ENCODE measurements at regions not wholly inside any gene's neighbourhood (a gene's known extent, or its start where the extent isn't known, plus 50 kb on each side); places are given as distances from the start of the nearest gene placed in this dataset.

- DNase-seq (ENCODE audit: low read depth) (peak; percentile 58), FAIRE-seq (no peak)
- H3K4me3 ChIP-seq (ENCODE audit: low read depth, low read length): no peak overlapping the region
- H3K36me3 ChIP-seq (ENCODE audit: control insufficient read depth, insufficient read depth, low read length): no peaks in the 10 kb centered on the region
- TF ChIP-seq, protein P1, sequence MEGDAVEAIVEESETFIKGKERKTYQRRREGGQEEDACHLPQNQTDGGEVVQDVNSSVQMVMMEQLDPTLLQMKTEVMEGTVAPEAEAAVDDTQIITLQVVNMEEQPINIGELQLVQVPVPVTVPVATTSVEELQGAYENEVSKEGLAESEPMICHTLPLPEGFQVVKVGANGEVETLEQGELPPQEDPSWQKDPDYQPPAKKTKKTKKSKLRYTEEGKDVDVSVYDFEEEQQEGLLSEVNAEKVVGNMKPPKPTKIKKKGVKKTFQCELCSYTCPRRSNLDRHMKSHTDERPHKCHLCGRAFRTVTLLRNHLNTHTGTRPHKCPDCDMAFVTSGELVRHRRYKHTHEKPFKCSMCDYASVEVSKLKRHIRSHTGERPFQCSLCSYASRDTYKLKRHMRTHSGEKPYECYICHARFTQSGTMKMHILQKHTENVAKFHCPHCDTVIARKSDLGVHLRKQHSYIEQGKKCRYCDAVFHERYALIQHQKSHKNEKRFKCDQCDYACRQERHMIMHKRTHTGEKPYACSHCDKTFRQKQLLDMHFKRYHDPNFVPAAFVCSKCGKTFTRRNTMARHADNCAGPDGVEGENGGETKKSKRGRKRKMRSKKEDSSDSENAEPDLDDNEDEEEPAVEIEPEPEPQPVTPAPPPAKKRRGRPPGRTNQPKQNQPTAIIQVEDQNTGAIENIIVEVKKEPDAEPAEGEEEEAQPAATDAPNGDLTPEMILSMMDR (IDR thresholded peaks at IDR 0.05; ENCODE audit: insufficient read depth, low read length, severe bottlenecking): peak; percentile 72
- no peaks in the 10 kb centered on the region for H3K27me3 ChIP-seq (ENCODE audit: control insufficient read depth, insufficient read depth, low read length)
These were observed 1109.3 kb upstream of the B3GALT2 start for GRCh38 chr1:194295685-194296084.

DNA sequence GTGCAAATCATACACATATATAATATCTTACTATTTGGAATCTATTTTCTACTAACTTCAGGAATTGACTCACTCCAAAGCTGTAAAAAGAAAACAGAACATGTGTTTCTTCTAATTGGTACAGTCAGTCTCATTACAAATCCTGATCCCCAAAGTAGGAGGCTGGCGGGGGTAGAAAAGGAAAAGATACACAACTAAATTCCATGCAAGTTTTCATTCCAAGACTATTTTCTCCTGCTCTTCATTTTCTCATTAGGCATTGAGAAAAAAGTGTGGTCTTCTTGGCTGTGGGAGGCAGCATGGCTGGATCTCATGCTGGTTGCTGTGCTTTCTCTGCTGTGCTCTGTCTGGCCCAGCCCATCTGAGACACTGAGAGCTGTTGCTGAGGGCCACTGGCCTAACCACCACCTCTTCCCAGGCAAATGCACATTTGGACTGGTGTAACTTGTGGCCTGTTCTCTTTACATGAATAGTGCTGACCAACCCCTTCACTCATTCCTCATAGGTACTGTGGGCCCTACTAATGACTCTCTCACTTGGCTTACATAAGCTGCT, 1107.5 kb upstream of the B3GALT2 start:
- FAIRE-seq (no peak), DNase-seq (ENCODE audit: low read depth) (no peak)
- Histone ChIP-seq H3K4me3 (ENCODE audit: low read depth, low read length) (no peak overlapping the region), H3K36me3 (ENCODE audit: control insufficient read depth, insufficient read depth, low read length) (no peaks in the 10 kb centered on the region), H3K27me3 (ENCODE audit: control insufficient read depth, insufficient read depth, low read length) (no peaks in the 10 kb centered on the region)
- TF ChIP-seq, protein P1 (IDR thresholded peaks at IDR 0.05; ENCODE audit: insufficient read depth, low read length, severe bottlenecking): no peak

DNA sequence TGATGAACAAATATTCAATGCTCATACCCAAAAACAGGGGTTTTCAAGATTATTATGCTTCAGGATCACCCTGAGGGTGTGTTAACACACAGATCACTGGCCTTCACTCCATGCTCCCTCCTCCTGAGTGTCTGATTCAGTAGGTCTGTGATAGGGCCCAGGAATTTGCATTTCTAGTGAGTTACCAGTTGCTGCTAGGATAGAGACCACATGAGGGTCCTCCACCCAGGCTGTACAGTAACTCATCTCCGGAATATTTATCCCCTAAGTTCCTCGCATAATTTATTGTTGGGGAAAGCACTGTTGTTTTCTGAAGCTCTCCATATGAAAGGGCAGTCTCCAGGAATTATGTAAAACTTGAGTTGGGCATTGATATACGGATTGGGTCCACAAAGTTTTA, 1106.6 kb upstream of the B3GALT2 start:
- no peak overlapping the region for H3K4me3 ChIP-seq (ENCODE audit: low read depth, low read length)
- H3K27me3 ChIP-seq (ENCODE audit: control insufficient read depth, insufficient read depth, low read length): no peaks in the 10 kb centered on the region
- FAIRE-seq (no peak), DNase-seq (ENCODE audit: low read depth) (no peak)
- TF ChIP-seq, protein P1 (IDR thresholded peaks at IDR 0.05; ENCODE audit: insufficient read depth, low read length, severe bottlenecking): no peak
- H3K36me3 ChIP-seq (ENCODE audit: control insufficient read depth, insufficient read depth, low read length): no peaks in the 10 kb centered on the region

DNA sequence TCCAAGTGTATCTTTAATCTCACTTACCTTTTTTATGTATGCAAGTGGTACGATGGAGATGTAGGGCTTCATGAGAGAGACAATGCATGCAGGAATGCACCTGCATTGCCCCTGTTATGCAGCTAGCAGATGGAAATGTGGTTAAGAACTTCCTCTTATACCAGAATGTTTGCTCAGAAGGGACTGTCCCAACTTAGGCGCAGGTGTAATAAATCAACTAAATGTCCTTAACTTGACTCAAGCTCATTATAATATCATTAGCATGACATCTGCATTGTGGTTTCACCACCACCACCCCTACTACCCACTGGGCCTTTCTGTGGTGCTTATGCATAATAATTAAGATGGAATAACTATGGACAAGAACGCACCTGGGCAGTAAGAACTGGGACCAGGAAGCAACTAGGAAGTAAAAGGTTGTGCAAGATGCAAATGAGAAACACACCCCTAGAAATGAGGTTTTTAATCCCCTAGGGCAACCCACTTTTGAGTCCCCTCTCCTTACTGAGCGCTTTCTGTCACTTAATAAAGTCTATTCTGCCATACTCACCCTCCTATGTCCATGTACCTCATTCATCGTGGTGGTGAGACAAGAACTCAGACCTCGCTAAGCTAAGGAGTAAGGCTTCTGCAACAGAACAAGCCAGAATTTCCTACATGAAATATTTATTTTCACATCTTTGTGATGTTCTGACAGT, 1103.3 kb upstream of the B3GALT2 start:
- H3K4me3 ChIP-seq (ENCODE audit: low read depth, low read length): no peak overlapping the region
- DNase-seq (ENCODE audit: low read depth): no peak
- no peaks in the 10 kb centered on the region for H3K36me3 ChIP-seq (ENCODE audit: control insufficient read depth, insufficient read depth, low read length)
- TF ChIP-seq, protein P1 (IDR thresholded peaks at IDR 0.05; ENCODE audit: insufficient read depth, low read length, severe bottlenecking): no peak
- no peaks in the 10 kb centered on the region for H3K27me3 ChIP-seq (ENCODE audit: control insufficient read depth, insufficient read depth, low read length)
- no peak for FAIRE-seq

DNA sequence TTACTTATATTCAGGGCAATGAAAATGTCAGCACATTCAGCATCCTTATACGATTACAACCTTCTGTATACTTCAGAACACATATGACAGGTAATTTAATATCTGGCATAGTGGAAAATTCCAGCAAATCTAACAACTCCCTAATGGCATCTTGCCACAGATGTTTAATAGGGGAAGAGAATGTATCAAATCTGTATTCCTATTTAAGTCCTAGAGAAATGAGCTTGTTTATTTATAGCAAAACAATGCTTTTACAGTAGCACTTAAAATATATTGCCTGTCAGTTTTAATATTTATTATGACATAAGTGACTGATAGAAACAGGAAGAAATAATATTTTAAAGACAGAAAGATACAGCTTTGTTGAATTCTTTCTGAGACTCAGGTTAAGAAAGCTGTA, 1101.8 kb upstream of the B3GALT2 start:
- Histone ChIP-seq H3K36me3 (ENCODE audit: control insufficient read depth, insufficient read depth, low read length) (no peaks in the 10 kb centered on the region), H3K27me3 (ENCODE audit: control insufficient read depth, insufficient read depth, low read length) (no peaks in the 10 kb centered on the region), H3K4me3 (ENCODE audit: low read depth, low read length) (no peak overlapping the region)
- DNase-seq (ENCODE audit: low read depth) (no peak), FAIRE-seq (no peak)
- TF ChIP-seq, protein P1 (IDR thresholded peaks at IDR 0.05; ENCODE audit: insufficient read depth, low read length, severe bottlenecking): no peak

DNA sequence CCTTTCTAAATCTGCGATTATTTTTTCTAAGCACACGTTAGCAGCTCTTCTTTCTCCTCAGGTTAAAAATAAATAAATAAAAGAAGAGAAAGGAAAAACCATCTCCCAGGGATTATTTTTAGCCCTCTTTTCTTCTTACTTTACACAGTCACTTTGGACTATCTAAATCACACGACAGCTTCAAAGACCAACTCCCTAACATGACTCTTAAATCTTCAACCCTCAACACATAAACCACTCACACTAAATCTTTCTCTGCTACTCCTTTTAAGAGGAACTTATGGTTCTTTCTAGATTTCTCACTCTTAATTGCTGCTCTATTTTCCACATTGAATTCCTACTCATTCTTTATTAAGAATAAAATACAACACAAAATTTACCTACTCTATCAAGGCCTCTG, 1095.0 kb upstream of the B3GALT2 start:
- TF ChIP-seq, protein P1 (IDR thresholded peaks at IDR 0.05; ENCODE audit: insufficient read depth, low read length, severe bottlenecking): no peak

More for the DNA sequence above, 1095.0 kb upstream of the B3GALT2 start:
- no peaks in the 10 kb centered on the region for H3K36me3 ChIP-seq (ENCODE audit: control insufficient read depth, insufficient read depth, low read length)
- H3K27me3 ChIP-seq (ENCODE audit: control insufficient read depth, insufficient read depth, low read length): no peaks in the 10 kb centered on the region
- no peak for DNase-seq (ENCODE audit: low read depth)
- no peak for FAIRE-seq
- no peak overlapping the region for H3K4me3 ChIP-seq (ENCODE audit: low read depth, low read length)

All from bronchial epithelial cell (primary cell).